Hepatocyte (in vitro differentiated cells): ENCODE measurements at regions not wholly inside any gene's neighbourhood (a gene's known extent, or its start where the extent isn't known, plus 50 kb on each side); places are given as distances from the start of the nearest gene placed in this dataset.

Experiments used
- DNase-seq: peaks from one replicate; pipeline ENCODE4 v3.0.0-alpha.2; 2016; ENCODE audit warnings: low spot score
- H2AFZ ChIP-seq: fragments of 200-600 bp; sonication (generic); 2 replicates; pipeline ENCODE4 v1.6.0; 2016; ENCODE audit warnings: antibody characterized with exemption, mild to moderate bottlenecking
- H3K27ac ChIP-seq: fragments of 200-600 bp; sonication (generic); 2 replicates; pipeline ENCODE4 v1.5.1; 2016; ENCODE audit warnings: mild to moderate bottlenecking
- H3K27me3 ChIP-seq: fragments of 200-600 bp; sonication (generic); 2 replicates; pipeline ENCODE4 v1.6.1; 2016
- H3K36me3 ChIP-seq: fragments of 200-600 bp; sonication (generic); replicated peaks from 2 replicates; pipeline ENCODE4 v1.5.1; 2016; ENCODE audit warnings: low read depth; ENCODE audit not compliant: insufficient read depth
- H3K4me1 ChIP-seq: fragments of 200-600 bp; sonication (generic); 2 replicates; pipeline ENCODE4 v1.5.1; 2016; ENCODE audit warnings: mild to moderate bottlenecking, moderate library complexity; ENCODE audit not compliant: insufficient read depth
- H3K4me2 ChIP-seq: fragments of 200-600 bp; sonication (generic); 2 replicates; pipeline ENCODE4 v1.6.0; 2016
- H3K4me3 ChIP-seq: fragments of 200-600 bp; sonication (generic); 2 replicates; pipeline ENCODE4 v1.5.1; 2016; ENCODE audit warnings: mild to moderate bottlenecking
- H3K79me2 ChIP-seq: fragments of 200-600 bp; sonication (generic); 2 replicates; pipeline ENCODE4 v1.6.0; 2017; ENCODE audit warnings: mild to moderate bottlenecking
- H3K9me2 ChIP-seq: fragments of 200-600 bp; sonication (generic); replicated peaks from 2 replicates; pipeline ENCODE4 v1.6.0; 2017; ENCODE audit warnings: mild to moderate bottlenecking; ENCODE audit not compliant: insufficient read depth
- H3K9me3 ChIP-seq: fragments of 200-600 bp; sonication (generic); 2 replicates; pipeline ENCODE4 v1.5.1; 2016; ENCODE audit warnings: low read depth, mild to moderate bottlenecking
- H4K20me1 ChIP-seq: fragments of 200-600 bp; sonication (generic); 2 replicates; pipeline ENCODE4 v1.6.0; 2016; ENCODE audit warnings: mild to moderate bottlenecking; ENCODE audit not compliant: insufficient read depth, poor library complexity, severe bottlenecking
- EZH2 ChIP-seq: fragments of 200-600 bp; sonication (generic); IDR thresholded peaks from 2 replicates; pipeline ENCODE4 v1.6.1; 2016; ENCODE audit warnings: antibody characterized with exemption, mild to moderate bottlenecking, borderline replicate concordance
- EZH2phosphoT487 ChIP-seq: fragments of 200-600 bp; sonication (generic); IDR thresholded peaks from one replicate; pipeline ENCODE4 v1.6.1; 2018; ENCODE audit warnings: antibody characterized with exemption, mild to moderate bottlenecking, low read depth, moderate library complexity; ENCODE audit not compliant: unreplicated experiment, severe bottlenecking
- WGBS: methylation state at CpG from one replicate; pipeline ENCODE4 v1.1.6; 2016; ENCODE audit warnings: low lambda C conversion rate; ENCODE audit errors: missing lambda C conversion rate; 5-methylcytosine and 5-hydroxymethylcytosine counted together
- TF ChIP-seq, protein P1 (sequence below): fragments of 200-600 bp; sonication (generic); IDR thresholded peaks from 2 replicates; pipeline ENCODE4 v1.5.1; 2016; ENCODE audit warnings: antibody characterized with exemption, mild to moderate bottlenecking; ENCODE audit not compliant: poor library complexity

DNA sequence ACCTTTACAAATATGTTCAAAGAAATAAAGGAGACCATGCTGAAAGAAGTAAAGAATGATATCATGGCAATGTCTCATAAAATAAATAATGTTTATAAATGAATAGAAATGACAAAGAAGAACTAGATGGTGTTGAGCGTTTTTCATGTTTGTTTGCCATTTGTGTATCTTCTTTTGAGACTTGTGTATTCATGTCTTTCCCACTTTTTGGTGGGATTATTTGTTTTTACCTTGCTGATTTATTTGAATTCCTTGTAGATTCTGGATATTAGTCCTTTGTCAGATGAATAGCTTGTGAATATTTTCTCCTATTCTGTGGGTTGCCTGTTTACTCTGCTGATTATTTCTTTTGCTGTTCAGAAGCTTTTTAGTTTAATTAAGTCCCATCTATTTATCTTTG is 732.4 kb downstream of the FAT4 start:
- H3K79me2 ChIP-seq: no peaks in the 10 kb centered on the region
- no peak overlapping the region for H3K4me3 ChIP-seq
- DNase-seq: no peak
- TF ChIP-seq EZH2phosphoT487 (no peak), EZH2 (no peak)
- TF ChIP-seq, protein P1, sequence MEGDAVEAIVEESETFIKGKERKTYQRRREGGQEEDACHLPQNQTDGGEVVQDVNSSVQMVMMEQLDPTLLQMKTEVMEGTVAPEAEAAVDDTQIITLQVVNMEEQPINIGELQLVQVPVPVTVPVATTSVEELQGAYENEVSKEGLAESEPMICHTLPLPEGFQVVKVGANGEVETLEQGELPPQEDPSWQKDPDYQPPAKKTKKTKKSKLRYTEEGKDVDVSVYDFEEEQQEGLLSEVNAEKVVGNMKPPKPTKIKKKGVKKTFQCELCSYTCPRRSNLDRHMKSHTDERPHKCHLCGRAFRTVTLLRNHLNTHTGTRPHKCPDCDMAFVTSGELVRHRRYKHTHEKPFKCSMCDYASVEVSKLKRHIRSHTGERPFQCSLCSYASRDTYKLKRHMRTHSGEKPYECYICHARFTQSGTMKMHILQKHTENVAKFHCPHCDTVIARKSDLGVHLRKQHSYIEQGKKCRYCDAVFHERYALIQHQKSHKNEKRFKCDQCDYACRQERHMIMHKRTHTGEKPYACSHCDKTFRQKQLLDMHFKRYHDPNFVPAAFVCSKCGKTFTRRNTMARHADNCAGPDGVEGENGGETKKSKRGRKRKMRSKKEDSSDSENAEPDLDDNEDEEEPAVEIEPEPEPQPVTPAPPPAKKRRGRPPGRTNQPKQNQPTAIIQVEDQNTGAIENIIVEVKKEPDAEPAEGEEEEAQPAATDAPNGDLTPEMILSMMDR: no peak
- H3K4me1 ChIP-seq: no peaks in the 10 kb centered on the region
- WGBS: 91% methylated on average over 1 of the region's 1 CpG
- no peak overlapping the region for H3K4me2 ChIP-seq
- H3K36me3 ChIP-seq: no peaks in the 10 kb centered on the region
- H3K27ac ChIP-seq: no peak overlapping the region
- H2AFZ ChIP-seq: no peak overlapping the region
- no peaks in the 10 kb centered on the region for H3K27me3 ChIP-seq
- H3K9me2 ChIP-seq: no peaks in the 10 kb centered on the region
- H3K9me3 ChIP-seq: no peaks in the 10 kb centered on the region
- H4K20me1 ChIP-seq: no peaks in the 10 kb centered on the region

- TF ChIP-seq EZH2: no peak
- TF ChIP-seq, protein P1: peak; percentile 45
- WGBS: 60% methylated on average over 1 of the region's 1 CpG
- H3K27ac ChIP-seq: peak overlapping the region; percentile 41
These were observed 737.1 kb downstream of the FAT4 start for GRCh38 chr4:126051689-126052424.

GRCh38 chr4:126056116-126056650 is 741.4 kb downstream of the FAT4 start:
- Histone ChIP-seq H3K27me3 (no peaks in the 10 kb centered on the region), H2AFZ (no peak overlapping the region), H3K9me2 (no peaks in the 10 kb centered on the region), H3K4me3 (no peak overlapping the region), H4K20me1 (no peaks in the 10 kb centered on the region), H3K27ac (no peak overlapping the region), H3K9me3 (no peaks in the 10 kb centered on the region), H3K36me3 (no peaks in the 10 kb centered on the region), H3K79me2 (no peaks in the 10 kb centered on the region), H3K4me1 (peaks cover 5% of the 10 kb centered on the region), H3K4me2 (no peak overlapping the region)
- DNase-seq: no peak
- TF ChIP-seq EZH2 (no peak), EZH2phosphoT487 (no peak)
- TF ChIP-seq, protein P1: no peak
- WGBS: 67% methylated on average over 2 of the region's 2 CpGs

More at GRCh38 chr4:126051689-126052424, 737.1 kb downstream of the FAT4 start:
- Histone ChIP-seq H3K4me2 (peak overlapping the region; percentile 3), H3K9me2 (no peaks in the 10 kb centered on the region), H2AFZ (no peak overlapping the region), H3K9me3 (no peaks in the 10 kb centered on the region), H3K79me2 (no peaks in the 10 kb centered on the region), H3K36me3 (no peaks in the 10 kb centered on the region), H3K27me3 (no peaks in the 10 kb centered on the region), H4K20me1 (no peaks in the 10 kb centered on the region), H3K4me3 (no peak overlapping the region), H3K4me1 (peaks cover 5% of the 10 kb centered on the region)
- DNase-seq: peak; percentile 54
